ENCODE measurements at regions not wholly inside any gene's neighbourhood (a gene's known extent, or its start where the extent isn't known, plus 50 kb on each side); places are given as distances from the start of the nearest gene placed in this dataset.

DNA sequence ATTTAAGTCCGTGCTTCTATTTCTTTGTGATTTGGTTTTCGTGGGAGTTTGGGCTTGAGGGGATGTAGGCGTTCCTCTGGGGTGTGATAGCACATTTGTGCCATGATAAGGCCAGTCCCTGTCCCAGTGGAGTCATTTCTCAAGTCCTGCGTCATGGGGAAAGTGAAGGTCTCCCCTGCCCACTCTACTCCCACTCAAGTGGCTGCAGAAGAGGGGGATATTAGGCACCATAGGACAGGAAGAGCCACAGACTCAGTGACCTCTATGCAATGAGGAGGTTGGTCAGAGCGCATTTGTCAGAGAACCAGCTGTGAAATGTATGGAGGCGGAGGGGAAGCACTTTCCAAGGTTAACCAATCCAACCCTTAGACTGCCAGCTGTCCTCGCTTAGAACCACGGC lies 51.9 kb upstream of the EDN1 start:
- Histone ChIP-seq H3K4me3 (ENCODE audit: low read depth, low read length) (no peak overlapping the region), H3K27me3 (ENCODE audit: control insufficient read depth, insufficient read depth, low read length) (no peaks in the 10 kb centered on the region), H3K36me3 (ENCODE audit: control insufficient read depth, insufficient read depth, low read length) (no peaks in the 10 kb centered on the region)
- no peak for DNase-seq (ENCODE audit: low read depth)
- TF ChIP-seq, protein P1, sequence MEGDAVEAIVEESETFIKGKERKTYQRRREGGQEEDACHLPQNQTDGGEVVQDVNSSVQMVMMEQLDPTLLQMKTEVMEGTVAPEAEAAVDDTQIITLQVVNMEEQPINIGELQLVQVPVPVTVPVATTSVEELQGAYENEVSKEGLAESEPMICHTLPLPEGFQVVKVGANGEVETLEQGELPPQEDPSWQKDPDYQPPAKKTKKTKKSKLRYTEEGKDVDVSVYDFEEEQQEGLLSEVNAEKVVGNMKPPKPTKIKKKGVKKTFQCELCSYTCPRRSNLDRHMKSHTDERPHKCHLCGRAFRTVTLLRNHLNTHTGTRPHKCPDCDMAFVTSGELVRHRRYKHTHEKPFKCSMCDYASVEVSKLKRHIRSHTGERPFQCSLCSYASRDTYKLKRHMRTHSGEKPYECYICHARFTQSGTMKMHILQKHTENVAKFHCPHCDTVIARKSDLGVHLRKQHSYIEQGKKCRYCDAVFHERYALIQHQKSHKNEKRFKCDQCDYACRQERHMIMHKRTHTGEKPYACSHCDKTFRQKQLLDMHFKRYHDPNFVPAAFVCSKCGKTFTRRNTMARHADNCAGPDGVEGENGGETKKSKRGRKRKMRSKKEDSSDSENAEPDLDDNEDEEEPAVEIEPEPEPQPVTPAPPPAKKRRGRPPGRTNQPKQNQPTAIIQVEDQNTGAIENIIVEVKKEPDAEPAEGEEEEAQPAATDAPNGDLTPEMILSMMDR (IDR thresholded peaks at IDR 0.05; ENCODE audit: insufficient read depth, low read length, poor library complexity, severe bottlenecking), result no peak
